Stimulated activated CD4-positive, alpha-beta T cell treated with anti-CD3 and anti-CD28 coated beads, Interleukin-12 subunit alpha, Interleukin-12 subunit beta, amount 100 ng/mL, for 24 hours (primary cell): ENCODE measurements at regions not wholly inside any gene's neighbourhood (a gene's known extent, or its start where the extent isn't known, plus 50 kb on each side); places are given as distances from the start of the nearest gene placed in this dataset.
"Not testable (repeated sequence)": the region's sequence is repeated elsewhere in the genome, so short reads cannot be mapped to it uniquely, and the experiment has no call there.

Experiments
- DNase-seq, 2 experiments: peaks; one replicate each; pipeline ENCODE4 v3.0.0-alpha.2; 2020; ENCODE audit warnings: low read depth in 2 of 2

GRCh38 chr6:140463312-140463710, 1088.9 kb upstream of the CITED2 start:
- DNase-seq: no peak

DNA sequence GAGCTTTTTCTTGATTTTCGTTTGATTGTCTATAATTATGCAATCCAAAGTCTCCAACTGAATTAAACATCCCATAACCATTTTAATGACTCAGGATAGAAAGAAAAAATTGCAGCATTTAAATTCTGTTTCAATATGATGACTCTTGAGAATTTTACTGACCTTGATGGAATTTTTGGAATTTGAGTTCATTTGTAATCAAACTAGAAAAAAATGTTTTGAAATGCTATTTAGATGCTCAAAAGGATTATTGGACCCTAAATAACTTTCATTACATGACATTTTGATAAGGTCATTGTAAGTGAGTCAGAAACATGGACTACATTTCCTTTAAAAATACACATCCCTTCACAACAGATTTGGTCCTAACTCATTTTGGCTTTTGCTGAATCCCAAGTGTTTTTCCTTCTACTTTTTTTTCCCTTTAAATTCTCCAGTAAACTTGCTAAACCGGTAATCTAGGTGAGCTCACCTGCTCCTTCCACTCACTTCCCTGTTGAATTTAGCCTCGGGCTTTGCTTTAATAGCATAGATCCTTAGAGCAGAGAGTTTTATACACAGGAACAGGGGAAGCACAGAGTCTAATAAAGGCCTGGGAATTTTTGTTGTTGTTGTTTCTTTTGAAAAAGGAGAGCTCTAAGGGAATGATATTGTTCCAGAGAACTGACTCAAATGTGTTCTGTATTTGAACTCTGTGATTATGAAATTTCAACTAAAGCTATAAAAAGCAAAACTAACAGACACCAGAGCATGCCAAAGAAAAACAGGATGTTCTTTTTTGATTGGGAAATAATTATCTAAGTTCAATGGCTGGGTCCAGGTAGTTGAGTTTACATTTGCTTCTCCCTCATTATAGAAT, 1088.2 kb upstream of the CITED2 start:
- DNase-seq: no peak

- no peak for DNase-seq
These were observed 1087.6 kb upstream of the CITED2 start for GRCh38 chr6:140462076-140462452.

GRCh38 chr6:140460267-140460666, 1085.8 kb upstream of the CITED2 start:
- no peak for DNase-seq

DNA sequence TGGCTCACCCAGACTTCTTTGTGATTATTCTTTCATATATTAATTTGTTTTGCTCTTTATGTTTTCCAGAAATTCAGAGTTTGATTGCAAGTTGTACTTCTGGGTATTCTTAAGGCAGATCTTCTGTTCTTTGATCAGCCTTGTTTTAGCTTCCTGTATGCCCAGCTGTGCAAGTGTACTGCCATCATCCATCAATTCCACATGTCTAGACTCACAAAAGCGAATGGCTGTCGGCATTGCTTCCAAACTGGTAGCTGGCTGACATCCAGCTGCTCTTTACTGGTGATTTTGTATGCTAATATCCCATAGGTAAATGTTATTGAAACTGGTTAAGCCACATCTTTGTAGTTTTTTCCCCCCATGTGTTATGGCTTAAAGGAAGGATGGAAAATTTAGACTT, 1084.8 kb upstream of the CITED2 start:
- DNase-seq: no peak

DNA sequence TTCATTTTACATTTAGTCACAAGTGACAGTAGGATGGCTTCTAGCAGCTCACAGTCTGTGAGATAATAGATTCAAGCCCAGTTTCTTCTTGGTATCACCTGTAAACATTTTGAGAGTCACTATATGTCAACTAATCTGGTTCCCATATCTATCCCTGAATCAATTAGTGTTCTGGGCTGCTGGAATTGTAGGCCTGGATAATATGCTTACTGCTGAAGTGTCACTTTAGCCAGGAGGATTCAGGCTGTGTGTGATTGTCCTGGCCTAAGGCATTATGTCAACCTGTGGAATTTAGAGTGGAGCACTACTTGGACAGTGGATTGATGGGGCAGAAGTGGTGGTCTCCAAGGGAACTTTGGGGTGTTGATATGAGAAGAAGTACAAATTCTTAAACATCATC, 1071.8 kb upstream of the CITED2 start:
- no peak for DNase-seq

DNA sequence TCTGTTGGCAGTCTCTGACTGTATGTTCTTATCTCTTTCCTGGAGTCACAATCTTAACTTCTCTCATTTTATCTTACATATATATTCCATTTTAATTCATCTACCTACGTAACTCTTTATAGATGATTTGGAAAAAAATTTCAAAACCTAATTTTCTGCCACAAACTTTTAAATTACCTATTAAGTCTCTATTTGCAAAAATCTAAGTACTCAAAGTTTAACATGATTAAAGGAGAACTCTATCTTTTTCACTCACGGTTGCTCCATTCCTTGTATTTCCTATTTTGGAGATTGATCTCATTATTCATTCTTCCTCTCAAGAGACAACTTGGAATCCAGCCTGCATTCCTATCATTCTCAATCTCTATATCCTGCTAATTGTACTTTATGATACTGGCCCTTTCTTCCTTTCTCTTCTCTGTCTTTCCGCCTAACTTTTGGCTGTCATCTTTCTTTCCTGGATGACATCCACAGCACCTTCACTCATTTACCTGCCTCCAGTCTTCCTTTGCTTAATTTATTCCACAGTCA, 1071.1 kb upstream of the CITED2 start:
- no peak for DNase-seq

DNA sequence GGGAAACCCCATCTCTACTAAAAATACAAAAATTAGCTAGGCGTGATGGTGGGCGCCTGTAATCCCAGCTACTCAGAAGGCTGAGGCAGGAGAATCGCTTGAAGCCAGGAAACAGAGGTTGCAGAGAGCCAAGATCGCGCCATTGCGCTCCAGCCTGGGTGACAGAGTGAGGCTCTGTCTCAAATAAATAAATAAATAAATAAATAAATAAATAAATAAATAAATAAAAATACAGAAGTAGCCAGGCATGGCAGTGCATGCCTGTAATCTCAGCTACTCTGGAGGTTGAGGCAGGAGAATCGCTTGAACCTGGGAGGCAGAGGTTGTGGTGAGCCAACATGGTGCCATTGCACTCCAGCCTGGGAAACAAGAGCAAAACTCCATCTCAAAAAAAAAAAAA, 1068.7 kb upstream of the CITED2 start:
- DNase-seq: not testable (repeated sequence)

DNA sequence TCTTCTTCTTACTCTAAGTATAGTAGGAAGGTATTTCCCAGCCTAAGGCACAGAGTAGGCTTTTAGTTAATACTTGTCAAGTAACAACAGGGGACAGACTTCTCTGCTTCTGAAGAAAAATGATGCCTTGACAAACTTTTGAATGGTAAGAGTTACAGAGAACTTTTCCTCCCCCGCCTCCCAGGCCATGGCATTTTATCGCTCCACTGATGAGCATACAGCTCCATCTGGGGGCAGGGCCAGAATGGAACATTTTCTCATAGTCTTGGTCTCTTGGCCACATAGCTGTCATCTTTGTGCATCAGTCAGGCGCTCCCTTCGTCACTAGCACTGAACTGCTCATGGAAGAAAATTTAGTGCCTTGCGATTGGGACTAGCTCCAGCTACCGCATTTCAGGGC, 1066.8 kb upstream of the CITED2 start:
- no peak for DNase-seq

- DNase-seq: no peak
These were observed 1065.9 kb upstream of the CITED2 start for GRCh38 chr6:140440223-140440835.

GRCh38 chr6:140438346-140438735, 1063.9 kb upstream of the CITED2 start:
- no peak for DNase-seq

GRCh38 chr6:140437619-140438345, 1063.3 kb upstream of the CITED2 start:
- DNase-seq: no peak

GRCh38 chr6:140436023-140436811, 1061.8 kb upstream of the CITED2 start:
- DNase-seq: no peak

- DNase-seq: no peak
These were observed 1060.3 kb upstream of the CITED2 start for GRCh38 chr6:140434761-140435160.

DNA sequence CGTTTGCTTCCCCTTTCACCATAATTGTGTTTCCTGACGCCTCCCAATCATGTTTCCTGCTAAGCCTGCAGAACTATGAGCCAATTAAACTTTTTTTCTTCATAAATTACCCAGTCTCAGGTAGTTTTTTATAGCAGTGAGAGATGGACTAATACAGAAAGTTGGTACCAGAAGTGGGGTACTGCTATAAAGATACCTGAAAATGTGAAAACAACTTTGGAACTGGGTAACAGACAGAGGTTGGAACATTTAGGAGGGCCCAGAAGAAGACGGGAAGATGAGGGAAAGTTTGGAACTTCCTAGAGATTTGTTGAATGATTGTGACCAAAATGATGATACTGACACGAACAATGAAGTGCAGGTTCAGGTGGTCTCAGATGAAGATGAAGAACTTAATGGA, 1058.6 kb upstream of the CITED2 start:
- no peak for DNase-seq

GRCh38 chr6:140427842-140428241, 1053.4 kb upstream of the CITED2 start:
- no peak for DNase-seq

GRCh38 chr6:140414966-140415620, 1040.6 kb upstream of the CITED2 start:
- DNase-seq: no peak

GRCh38 chr6:140403020-140403419, 1028.6 kb upstream of the CITED2 start:
- no peak for DNase-seq

DNA sequence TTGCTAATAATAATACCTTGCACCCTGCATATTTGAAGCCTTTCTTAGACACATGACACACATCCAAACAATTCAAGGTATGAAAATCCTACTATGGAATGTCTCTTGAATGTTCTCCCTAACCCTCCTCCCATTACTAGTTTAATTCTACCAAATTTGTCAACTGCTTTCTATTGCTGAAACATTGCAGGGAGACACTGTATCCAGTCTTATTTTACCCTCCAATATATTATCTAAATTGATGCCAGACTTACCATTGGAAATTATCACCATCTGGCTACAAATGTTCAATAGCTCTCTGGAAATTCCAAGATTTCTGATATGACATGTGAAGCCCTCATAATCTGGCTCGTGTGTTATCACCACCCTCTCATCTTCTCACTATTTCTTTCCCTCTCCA, 1027.3 kb upstream of the CITED2 start:
- DNase-seq: no peak

DNA sequence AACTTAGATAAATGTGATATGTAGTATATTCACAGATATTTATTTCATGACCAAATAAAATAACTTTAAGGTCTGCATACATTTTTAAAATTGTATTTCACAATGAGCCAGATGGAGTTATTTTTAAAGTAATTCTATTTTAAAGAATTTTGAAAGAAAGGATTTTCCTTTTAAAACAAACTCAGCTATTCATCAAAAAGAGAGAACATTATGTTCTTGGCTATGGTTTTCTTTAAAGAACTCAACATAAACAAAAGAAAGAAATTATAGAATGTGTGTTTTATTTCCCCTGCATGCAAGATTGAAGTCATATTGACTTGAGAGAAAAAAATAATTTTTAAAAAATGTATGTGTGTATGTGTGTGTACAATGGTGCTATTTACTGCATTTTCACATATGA, 1023.6 kb upstream of the CITED2 start:
- no peak for DNase-seq

GRCh38 chr6:140397106-140397505, 1022.7 kb upstream of the CITED2 start:
- DNase-seq: no peak
